ENCODE measurements at regions not wholly inside any gene's neighbourhood (a gene's known extent, or its start where the extent isn't known, plus 50 kb on each side); places are given as distances from the start of the nearest gene placed in this dataset.

DNA sequence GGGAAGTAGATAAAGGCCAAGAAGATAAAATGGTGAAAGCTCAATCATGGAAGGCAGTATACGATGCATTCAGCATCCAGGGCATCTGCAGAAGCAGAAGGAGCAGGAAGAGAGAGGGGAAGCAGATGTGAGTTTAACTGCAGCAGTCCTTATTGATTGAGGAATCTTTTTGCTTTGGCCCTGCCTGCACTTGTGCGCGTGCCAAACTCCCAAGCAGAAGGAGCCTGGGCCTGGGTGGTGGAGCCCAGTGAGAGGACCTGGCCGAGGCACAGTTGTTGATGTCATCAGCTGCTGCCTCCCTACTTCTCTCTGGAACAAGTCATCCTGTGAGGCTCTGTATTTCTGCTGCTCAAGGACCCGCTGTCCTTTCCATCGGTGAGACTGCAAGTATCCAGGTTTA lies 65.5 kb upstream of the ROPN1 start:
- TF ChIP-seq, protein P1, sequence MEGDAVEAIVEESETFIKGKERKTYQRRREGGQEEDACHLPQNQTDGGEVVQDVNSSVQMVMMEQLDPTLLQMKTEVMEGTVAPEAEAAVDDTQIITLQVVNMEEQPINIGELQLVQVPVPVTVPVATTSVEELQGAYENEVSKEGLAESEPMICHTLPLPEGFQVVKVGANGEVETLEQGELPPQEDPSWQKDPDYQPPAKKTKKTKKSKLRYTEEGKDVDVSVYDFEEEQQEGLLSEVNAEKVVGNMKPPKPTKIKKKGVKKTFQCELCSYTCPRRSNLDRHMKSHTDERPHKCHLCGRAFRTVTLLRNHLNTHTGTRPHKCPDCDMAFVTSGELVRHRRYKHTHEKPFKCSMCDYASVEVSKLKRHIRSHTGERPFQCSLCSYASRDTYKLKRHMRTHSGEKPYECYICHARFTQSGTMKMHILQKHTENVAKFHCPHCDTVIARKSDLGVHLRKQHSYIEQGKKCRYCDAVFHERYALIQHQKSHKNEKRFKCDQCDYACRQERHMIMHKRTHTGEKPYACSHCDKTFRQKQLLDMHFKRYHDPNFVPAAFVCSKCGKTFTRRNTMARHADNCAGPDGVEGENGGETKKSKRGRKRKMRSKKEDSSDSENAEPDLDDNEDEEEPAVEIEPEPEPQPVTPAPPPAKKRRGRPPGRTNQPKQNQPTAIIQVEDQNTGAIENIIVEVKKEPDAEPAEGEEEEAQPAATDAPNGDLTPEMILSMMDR (IDR thresholded peaks at IDR 0.05; ENCODE audit: low read depth, low read length, poor library complexity, severe bottlenecking), result no peak
- TF ChIP-seq EZH2phosphoT487 (IDR thresholded peaks at IDR 0.05; ENCODE audit: borderline replicate concordance, low read length), result no peak

Data from DOHH2 (cell line).